ENCODE measurements at regions not wholly inside any gene's neighbourhood (a gene's known extent, or its start where the extent isn't known, plus 50 kb on each side); places are given as distances from the start of the nearest gene placed in this dataset.

- Histone ChIP-seq H3K27me3 (replicated peaks in 1 of 2; ENCODE audit: control insufficient read depth in 2 of 2, insufficient read depth in 2 of 2, low read length in 1 of 2) (no peaks in the 10 kb centered on the region; a peak in 1 of 4 replicates), H3K27ac (ENCODE audit: control insufficient read depth, insufficient read depth) (no peak overlapping the region), H3K4me2 (ENCODE audit: control insufficient read depth, insufficient read depth) (no peak overlapping the region), H3K9me3 (replicated peaks; ENCODE audit: control insufficient read depth, insufficient read depth, low read length) (no peaks in the 10 kb centered on the region; the same call in 2 of the 3 replicates), H3K4me3 (no peak overlapping the region), H2AFZ (ENCODE audit: control insufficient read depth, low read depth, low read length) (no peak overlapping the region), H3K4me1 (ENCODE audit: control insufficient read depth, insufficient read depth, low read length) (no peaks in the 10 kb centered on the region), H3K79me2 (ENCODE audit: control insufficient read depth, insufficient read depth, low read length) (no peaks in the 10 kb centered on the region), H3K9ac (ENCODE audit: control insufficient read depth, insufficient read depth, low read length) (no peak overlapping the region), H3K36me3 (ENCODE audit: control insufficient read depth in 2 of 2, insufficient read depth in 2 of 2, low read length in 1 of 2) (no peaks in the 10 kb centered on the region), H4K20me1 (ENCODE audit: control insufficient read depth, insufficient read depth) (no peaks in the 10 kb centered on the region)
- POLR2A ChIA-PET: no interaction called here
- RAD21 ChIA-PET (ENCODE audit: unreplicated experiment): no interaction called here
- intact Hi-C loops (cut with micrococcal nuclease; ENCODE audit: unreplicated experiment) (no loop called here), in situ Hi-C loops (cut with MboI) (no loop called here)
- DNase-seq (ENCODE audit: low read depth, low spot score) (no peak), FAIRE-seq (no peak), ATAC-seq (no peak)
- TF ChIP-seq NR2C2 (IDR thresholded peaks at IDR 0.05; ENCODE audit: borderline replicate concordance, control insufficient read depth, insufficient read length, low read depth) (no peak), MYB (IDR thresholded peaks at IDR 0.05; ENCODE audit: borderline replicate concordance, low read depth, low read length) (no peak), CEBPB (IDR thresholded peaks at IDR 0.05; ENCODE audit: borderline replicate concordance in 1 of 2, low read depth in 2 of 2, low read length in 2 of 2) (no peak), ZNF592 (IDR thresholded peaks at IDR 0.05) (no peak), GABPA (IDR thresholded peaks at IDR 0.05; ENCODE audit: low read depth) (no peak)
- CTCF ChIA-PET: no interaction called here
- BruUV-seq (replicated peaks): no TSS peak
- 16% methylated on average over 6 of the region's 6 CpGs for WGBS (ENCODE audit: insufficient coverage, insufficient replicate concordance, low lambda C conversion rate, missing lambda C conversion rate)
- SMC1A ChIA-PET (ENCODE audit: uncharacterized antibody, unreplicated experiment): no interaction called here
Measured at GRCh38 chr2:367246-367645, 79.4 kb upstream of the ALKAL2 start.

All from GM12878 (cell line).